Suppressor macrophage (primary cell): ENCODE measurements at regions not wholly inside any gene's neighbourhood (a gene's known extent, or its start where the extent isn't known, plus 50 kb on each side); places are given as distances from the start of the nearest gene placed in this dataset.

Experiments
- DNase-seq, 4 experiments: peaks; one replicate each; pipeline ENCODE4 v3.0.0-alpha.2; 2020 to 2022

DNA sequence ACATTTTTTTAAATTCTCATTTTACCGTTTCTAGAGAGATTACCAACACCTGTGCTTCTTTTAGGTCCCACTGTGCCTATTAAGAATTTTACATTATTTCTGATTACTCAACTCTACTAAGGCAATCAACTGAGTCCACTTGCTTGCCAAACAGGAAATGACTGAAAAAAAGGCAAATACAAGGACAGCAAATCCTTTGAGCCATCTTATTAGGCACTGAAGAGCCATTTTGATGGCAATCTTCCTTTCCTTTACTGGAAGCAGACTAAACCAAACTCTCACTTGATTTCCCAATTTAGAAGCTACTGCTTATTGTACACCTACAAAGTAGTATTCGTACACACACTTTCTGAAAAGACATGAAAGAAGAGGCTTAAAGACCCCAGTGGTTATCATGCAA, 121.4 kb upstream of the COL3A1 start:
- no peak for DNase-seq

GRCh38 chr2:188853307-188853706, 120.9 kb upstream of the COL3A1 start:
- DNase-seq, result no peak

DNA sequence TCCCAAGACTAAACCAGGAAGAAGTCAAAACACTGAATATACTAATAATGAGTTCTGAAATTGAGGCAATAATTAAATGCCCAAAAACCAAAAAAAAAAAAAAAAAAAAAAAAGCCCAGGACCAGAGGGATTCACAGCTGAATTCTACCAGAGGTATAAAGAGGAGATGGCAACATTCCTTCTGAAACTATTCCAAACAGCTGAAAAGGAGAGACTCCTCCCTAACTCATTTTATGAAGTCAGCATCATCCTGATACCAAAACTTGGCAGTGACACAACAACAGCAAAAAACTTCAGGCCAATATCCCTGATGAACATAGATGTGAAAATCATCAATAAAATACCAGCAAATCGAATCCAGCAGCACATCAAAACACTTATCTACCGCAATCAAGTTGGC, 108.5 kb upstream of the COL3A1 start:
- no peak for DNase-seq

DNA sequence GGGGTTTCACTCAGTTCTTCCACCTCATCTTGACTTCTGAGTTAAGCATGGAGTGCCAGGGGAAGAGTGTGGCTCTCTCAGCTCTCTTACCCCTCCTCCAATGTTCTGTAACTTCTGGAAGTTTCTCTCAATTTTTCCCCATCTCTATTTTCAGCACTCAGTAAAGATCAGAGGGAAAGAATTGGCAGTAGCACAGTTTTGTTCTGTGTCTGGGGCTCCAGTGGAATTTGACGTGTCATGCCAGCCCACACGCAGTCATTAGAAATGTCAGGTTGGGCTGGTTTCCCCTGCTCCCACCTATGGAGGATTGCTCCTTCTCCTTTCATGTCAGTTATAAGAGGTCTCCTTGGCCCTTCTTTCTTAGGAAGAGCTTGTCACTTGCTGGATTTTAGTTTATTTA, 104.6 kb upstream of the COL3A1 start:
- DNase-seq, result no peak

DNA sequence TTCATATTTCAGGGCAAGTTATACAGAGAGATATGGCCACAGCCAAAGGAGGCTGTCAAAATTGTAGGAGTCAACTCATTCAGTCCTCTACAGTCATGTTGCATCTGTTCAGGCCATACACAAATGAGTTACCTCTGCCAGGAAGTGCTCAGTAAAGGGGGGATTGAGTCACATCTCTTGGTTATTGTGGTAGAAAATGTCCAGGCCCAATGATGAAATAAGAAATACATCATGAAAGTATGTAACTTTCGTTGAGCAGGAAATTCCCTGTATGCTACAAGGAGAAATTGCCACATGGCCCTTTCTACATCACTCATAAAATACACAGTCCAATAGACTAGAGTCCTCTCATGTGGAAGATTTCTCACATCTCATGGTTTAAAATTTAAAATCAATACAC, 103.9 kb upstream of the COL3A1 start:
- DNase-seq, result no peak

DNA sequence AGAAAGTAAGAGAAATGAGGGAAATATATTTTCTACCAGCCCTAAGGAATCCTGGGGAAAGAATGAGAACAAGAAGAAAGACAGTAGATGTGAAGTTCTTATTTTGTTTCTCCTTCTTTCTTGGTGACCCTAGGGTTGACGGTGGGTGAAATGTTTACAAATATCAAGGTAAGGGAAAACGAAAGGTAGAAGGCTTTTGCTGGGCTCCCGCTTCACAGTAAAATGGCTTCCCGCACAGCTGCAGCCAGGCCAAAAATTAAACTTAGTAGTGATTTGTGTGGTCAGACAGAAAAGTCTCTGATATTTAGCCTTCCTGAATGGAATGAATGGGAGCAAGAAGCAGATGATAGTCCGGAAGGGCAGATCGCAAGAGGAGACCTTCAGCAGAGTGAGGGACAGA, 99.1 kb upstream of the COL3A1 start:
- DNase-seq, result no peak

DNA sequence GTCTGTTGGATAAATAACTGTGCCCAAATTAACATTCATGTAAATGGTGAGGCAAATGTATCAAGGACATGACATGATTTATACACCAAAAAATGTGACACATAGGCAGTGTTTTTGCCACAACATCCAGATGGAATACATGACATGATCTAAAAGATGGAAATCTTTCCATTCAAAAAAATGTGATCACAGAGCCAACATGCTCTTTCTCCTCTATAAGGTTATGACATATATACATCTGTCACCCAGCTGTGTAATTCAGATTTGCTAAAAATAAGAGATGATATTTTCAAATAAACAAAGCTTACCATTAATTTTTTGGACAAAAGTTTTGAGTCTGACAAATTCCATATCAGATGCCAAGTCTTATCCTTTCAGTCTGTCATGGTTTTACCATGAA, 95.5 kb upstream of the COL3A1 start:
- DNase-seq, result no peak

DNA sequence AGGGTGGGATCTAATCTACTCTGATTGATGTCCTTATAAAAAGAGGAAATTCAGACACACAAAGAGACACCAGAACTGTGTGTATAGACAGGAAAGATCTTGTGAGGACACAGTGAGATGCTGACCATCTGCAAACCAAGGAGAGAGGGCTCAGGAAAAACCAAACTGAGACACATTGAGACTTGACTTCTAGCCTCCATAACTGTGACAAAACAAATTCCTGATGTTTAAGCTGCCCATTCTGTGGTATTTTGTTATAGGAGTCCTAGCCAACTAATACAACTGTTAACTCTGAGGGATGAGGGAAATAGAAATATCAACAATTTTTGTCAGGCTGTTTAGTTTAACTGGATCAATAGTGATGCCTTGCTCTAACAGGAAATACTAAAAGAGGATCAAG, 93.4 kb upstream of the COL3A1 start:
- no peak for DNase-seq

DNA sequence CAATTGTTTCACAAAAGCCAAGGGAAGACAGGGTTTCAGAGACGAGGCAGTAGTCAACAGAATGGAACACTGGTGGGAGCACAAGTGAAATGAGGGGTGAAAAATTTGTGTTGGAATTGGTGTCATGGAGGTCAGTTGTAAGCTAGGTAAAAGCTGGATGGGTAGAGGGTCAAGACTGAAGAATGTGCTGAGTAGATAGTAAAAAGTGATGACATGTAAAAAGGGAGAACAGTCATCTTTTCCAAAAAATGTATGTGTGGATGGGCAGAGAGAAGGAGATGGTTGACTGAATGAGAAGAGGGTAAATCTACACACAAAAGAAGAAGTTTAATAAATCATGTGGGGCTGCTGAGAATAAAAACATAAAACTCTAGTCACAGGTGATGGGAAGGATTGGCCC, 92.7 kb upstream of the COL3A1 start:
- no peak for DNase-seq

GRCh38 chr2:188884046-188884445, 90.1 kb upstream of the COL3A1 start:
- DNase-seq, result no peak

DNA sequence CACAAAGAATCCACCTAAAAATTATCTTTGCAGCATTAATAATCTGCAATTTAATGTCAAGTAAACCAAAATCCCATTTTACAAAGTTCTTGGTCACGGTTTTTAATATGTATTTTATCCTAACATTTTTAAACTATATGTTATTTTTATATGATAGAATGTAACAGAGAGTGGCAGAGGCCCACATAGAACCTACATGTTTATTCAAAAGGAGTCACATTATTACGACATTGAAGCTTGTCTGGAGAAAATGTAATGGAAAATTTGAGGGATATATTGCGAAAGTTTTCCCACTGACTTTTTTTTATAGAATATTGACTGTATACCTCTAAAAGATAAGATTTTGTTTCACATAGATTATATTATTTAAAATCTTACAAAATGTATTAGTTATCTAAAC, 89.7 kb upstream of the COL3A1 start:
- no peak for DNase-seq

GRCh38 chr2:188889187-188889586, 85.0 kb upstream of the COL3A1 start:
- DNase-seq, result no peak

GRCh38 chr2:188890755-188891154, 83.4 kb upstream of the COL3A1 start:
- no peak for DNase-seq

- no peak for DNase-seq
These were observed 81.5 kb upstream of the COL3A1 start for GRCh38 chr2:188892636-188893035.

DNA sequence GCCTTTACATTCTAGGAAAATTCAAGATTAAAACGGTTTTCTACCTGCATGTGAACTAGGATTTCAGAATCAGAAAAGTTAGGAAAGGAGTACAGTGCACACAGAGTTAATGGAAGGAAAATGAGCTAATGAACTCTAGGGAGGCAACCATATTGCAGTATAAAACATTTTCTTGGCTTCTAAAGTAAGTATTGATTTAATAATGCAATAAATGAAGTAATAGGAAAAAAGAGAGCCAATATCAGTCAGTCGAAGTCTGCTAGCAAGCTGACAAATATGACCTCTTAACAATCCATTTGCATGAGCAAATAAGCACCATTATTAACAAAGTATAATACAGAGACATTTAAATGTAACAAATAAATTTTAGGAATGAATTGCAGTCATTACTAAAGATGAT, 80.2 kb upstream of the COL3A1 start:
- no peak for DNase-seq

DNA sequence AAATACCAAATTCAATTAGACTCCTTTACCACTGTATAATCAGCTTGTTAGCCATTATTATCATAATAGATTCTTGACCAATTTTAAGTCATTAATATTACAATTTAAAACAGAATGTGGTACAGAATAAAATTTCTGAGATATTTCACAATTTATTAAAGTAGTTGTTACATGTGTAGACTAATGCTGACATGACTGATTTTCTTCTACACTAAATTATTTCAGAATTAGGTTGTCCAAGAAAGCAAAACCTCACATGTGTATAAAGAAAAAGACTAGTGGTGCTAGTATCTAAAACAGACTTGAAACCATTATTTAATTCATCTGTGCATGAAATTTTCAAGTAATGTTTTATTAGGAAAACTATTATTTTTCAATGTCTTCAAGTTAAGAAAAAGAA, 79.2 kb upstream of the COL3A1 start:
- no peak for DNase-seq

DNA sequence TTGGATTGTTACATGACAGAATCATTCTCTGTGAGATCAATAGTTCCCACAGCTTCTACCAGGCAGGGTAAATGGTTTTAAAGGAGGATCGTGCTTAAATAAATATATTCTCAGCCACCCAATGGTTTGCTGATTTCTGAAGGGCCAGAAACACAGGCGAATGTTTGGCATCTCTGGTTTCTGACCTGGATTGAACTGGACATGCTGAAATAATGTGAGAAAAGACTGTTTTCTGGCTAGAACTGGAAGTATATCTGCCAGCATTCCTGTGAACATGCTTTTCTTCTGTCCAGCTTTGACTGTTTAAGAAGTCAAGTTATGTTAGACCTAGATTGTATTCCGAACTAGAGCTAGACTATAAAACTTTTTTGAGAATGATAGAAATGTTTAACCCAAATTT, 77.1 kb upstream of the COL3A1 start:
- no peak for DNase-seq

DNA sequence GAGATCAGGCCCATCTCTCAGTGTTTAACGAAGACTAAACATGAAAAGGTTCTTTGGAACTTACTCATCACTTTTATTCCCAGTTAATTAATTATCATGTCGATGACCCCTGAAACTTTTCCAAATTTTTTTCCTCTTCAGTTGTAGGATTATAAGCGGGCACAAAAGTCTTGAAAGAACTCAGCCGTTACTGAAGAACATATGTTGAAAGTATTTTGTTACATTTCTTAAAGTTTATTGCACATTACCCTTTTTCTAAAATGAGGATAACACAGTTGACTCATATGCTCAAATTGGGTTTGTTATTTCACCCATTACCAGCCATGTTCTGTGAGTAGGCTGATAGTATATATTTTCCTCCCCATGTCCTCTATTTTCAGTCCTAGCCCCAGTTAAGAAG, 75.9 kb upstream of the COL3A1 start:
- no peak for DNase-seq

DNA sequence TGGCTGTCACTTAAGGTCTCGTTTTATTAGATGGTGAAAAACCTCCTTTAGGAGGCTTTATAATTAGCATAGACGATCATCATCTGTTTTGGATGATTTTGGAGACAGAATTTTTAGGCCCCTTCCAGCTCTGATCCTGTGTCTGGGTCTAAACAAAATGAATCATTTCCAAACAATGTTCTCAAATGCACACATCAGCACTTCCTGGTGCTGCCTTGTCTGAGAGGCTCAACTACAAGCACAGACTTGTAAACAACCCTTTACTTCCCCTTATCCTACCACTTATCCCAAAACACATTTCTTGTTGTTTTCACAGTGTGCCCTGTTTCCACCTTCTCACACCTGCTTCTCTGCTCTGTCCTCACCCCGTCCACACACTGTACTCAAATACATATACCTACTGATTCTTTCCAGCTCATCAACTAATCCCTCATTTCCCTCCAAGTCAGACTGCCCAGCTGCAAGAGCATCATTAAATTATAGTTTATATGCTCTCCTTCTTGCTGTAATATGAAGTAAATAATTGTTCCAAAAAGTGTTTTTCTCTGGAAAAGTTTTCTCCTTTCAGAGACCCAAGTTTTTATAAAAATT, 71.2 kb upstream of the COL3A1 start:
- no peak for DNase-seq

GRCh38 chr2:188903740-188904139, 70.4 kb upstream of the COL3A1 start:
- no peak for DNase-seq

GRCh38 chr2:188909036-188909435, 65.1 kb upstream of the COL3A1 start:
- no peak for DNase-seq

DNA sequence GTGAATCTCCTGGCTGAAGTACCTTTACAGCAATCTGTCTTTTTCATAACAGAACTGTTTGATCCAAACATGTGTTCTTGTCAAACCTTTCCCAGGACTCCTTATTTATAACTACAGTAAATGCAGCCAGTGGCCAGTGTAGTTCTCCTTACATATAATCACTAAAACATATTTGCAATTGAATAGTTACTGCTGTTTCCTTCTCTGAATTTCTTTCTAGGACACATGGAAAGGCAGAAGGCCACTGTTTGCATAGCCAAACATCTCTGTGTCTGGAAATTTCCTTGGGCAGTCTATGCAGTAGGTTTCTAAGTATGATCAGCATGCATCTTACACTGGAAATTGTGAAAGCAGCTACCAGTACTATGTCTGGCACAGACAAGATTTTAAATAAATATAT, 57.4 kb upstream of the COL3A1 start:
- no peak for DNase-seq

DNA sequence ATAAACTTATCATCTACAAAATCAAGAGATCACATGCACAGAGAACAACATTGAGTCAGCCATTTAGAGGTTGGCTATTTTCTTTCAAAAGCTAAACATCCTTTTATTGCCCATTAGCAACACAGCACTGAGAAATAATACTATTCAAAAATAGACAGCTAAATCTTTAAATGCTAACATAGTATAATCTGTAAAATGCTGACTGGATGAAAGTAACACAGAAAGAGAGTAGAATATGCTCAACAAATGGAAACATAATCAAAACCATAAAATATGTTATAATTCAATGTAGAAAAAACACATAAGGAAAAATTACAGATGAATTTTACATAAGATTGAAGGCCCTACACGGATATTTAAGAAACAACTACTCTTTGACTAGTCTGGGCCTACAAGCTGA, 56.5 kb upstream of the COL3A1 start:
- no peak for DNase-seq

- DNase-seq, result no peak
These were observed 54.3 kb upstream of the COL3A1 start for GRCh38 chr2:188919824-188920223.

- no peak for DNase-seq
These were observed 52.0 kb upstream of the COL3A1 start for GRCh38 chr2:188922191-188922590.
